Skeletal muscle tissue (tissue), 3 donors: ENCODE measurements at regions not wholly inside any gene's neighbourhood (a gene's known extent, or its start where the extent isn't known, plus 50 kb on each side); places are given as distances from the start of the nearest gene placed in this dataset.

ENCODE experiments used
- H3K27ac ChIP-seq: one replicate; pipeline ENCODE4 v1.7.0; 2013; ENCODE audit warnings: mild to moderate bottlenecking, low read depth, low read length, inconsistent platforms
- H3K27me3 ChIP-seq, 3 donors: one replicate each; pipeline ENCODE4 v1.7.0; 2013; ENCODE audit warnings: low read length in 3 of 3; ENCODE audit not compliant: control insufficient read depth in 3 of 3, insufficient read depth in 3 of 3
- H3K36me3 ChIP-seq, 3 donors: one replicate each; pipeline ENCODE4 v1.7.0; 2013; ENCODE audit warnings: low read length in 3 of 3; ENCODE audit not compliant: control insufficient read depth in 3 of 3, insufficient read depth in 3 of 3
- H3K4me1 ChIP-seq, 3 donors: one replicate each; pipeline ENCODE4 v1.7.0; 2013; ENCODE audit warnings: low read length in 3 of 3, mild to moderate bottlenecking in 3 of 3; ENCODE audit not compliant: control insufficient read depth in 3 of 3, insufficient read depth in 3 of 3
- H3K4me3 ChIP-seq, 3 donors: one replicate each; pipeline ENCODE4 v1.7.0; 2013; ENCODE audit warnings: low read length in 3 of 3
- H3K9ac ChIP-seq, 3 donors: one replicate each; pipeline ENCODE4 v1.7.0; 2013; ENCODE audit warnings: low read length in 3 of 3, mild to moderate bottlenecking in 3 of 3, moderate library complexity in 2 of 3, low read depth in 1 of 3
- H3K9me3 ChIP-seq, 3 donors: one replicate each; pipeline ENCODE4 v1.7.0; 2013; ENCODE audit warnings: low read length in 3 of 3; ENCODE audit not compliant: control insufficient read depth in 3 of 3
- donor health status: Osteomylitis.

DNA sequence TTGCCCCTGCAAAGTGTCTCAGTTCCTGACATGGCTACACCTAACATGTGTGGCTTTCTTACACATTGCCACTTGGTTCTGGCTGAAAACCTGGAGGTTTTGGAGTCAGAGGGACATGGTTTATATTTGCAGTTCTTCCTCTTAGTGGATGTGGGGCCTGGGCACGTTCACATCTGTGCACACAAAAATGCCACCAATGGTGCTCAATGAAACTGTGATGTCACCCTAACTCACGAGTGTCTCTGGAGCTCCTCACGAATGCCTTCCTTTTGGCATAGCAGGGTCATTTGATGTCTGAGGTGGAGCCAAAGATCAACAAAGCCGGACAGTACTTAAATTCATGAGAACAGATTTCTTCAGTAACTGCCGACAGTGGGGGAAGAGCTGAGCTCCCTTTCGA lies 231.7 kb upstream of the HS6ST1 start:
- no peak overlapping the region for H3K4me3 ChIP-seq
- H3K27ac ChIP-seq: no peak overlapping the region
- H3K4me1 ChIP-seq: no peaks in the 10 kb centered on the region
- no peak overlapping the region for H3K9ac ChIP-seq
- no peaks in the 10 kb centered on the region for H3K36me3 ChIP-seq
- peaks cover 0 to 3% (median 0%) of the 10 kb centered on the region in 3 donors for H3K27me3 ChIP-seq
- H3K9me3 ChIP-seq: peaks cover 0 to 3% (median 0%) of the 10 kb centered on the region in 3 donors

DNA sequence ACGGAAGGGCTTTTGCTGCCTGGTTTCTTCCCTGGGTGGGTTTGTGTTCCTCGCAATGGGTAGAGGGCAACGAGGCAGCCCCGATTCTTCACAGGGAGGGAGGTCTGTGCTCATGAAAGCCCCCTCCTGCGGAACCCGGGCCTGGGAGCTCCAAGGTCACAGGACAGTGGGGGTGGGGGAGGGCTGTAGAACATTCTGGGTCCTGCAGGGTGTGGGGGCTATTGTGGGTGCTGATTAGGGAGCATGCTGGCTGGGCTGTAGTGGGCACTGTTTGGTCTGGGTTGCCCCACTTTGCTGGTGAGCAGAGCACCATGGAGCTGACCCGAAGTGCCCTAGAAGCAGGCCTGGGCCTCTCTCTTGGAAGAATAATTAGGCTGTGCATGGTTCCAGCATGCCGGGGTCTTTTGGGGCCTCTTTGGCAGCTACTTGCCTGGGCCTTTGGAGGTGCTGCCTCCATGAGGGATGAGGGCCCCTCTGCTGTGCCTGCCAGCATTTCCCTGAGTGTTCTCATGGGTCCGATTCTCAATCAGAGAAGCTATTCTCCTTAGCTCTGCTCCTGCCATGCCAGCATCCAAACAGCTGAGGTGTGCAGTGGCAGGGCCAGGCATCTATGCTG lies 232.2 kb upstream of the HS6ST1 start:
- H3K9ac ChIP-seq: no peak overlapping the region
- peaks cover 0 to 3% (median 0%) of the 10 kb centered on the region in 3 donors for H3K27me3 ChIP-seq
- H3K9me3 ChIP-seq: peaks cover 0 to 3% (median 0%) of the 10 kb centered on the region in 3 donors
- no peak overlapping the region for H3K27ac ChIP-seq
- no peaks in the 10 kb centered on the region for H3K4me1 ChIP-seq
- no peak overlapping the region for H3K4me3 ChIP-seq
- no peaks in the 10 kb centered on the region for H3K36me3 ChIP-seq

DNA sequence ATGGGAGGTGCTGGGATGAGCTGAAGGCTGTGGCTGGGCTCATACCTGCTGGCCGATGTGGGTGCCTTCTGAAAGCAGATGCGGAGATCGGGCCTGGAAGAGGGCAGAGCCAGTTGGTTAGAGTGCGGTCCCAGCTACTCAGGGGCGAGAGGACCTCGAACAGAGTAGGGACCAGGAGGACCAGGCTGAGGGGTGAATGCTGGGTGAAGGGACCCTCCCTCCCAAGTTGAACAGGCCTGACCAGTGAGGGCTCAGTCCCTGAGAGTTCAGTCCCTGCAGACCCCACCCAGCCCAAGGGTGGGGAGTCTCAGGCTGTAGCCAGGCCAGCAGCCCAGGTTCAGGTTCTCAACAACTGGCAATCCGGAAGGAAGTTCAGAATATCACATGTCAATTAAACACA lies 232.8 kb upstream of the HS6ST1 start:
- Histone ChIP-seq H3K9me3 (peaks cover 0 to 3% (median 0%) of the 10 kb centered on the region in 3 donors), H3K36me3 (no peaks in the 10 kb centered on the region), H3K4me1 (no peaks in the 10 kb centered on the region), H3K27me3 (peaks cover 0 to 3% (median 0%) of the 10 kb centered on the region in 3 donors), H3K9ac (no peak overlapping the region), H3K4me3 (no peak overlapping the region), H3K27ac (no peak overlapping the region)

DNA sequence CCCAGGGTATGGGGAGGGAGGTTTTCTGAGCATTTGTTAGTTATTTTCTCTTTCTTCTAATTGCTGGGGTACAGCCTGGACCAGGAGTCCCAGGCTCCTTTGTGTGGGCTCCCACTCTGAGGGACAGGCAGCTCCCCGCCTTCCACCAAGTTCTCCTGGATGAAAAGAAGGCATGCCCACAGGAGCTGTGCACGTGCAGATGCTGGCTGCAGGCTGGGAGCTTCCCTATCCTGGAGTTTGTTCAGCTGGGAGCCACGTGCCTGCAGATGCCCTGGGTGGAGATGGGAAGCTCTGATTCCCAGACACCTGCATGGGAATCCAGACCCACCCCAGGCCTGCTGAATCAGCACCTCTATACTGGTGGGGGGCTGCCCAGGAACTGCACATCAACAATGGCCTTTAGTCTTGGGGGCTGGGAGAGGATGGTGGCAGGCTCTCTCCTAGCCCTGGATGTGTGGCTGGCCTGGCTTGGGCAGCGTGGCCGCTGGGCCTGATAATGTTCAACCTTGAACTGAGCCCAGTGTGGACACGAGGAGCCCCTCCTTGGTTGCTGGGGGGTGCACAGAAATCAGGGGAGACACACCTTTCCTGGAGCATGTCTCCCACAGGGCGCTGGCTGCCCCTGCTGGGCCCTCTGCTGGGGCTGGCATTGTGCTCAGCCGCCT lies 233.6 kb upstream of the HS6ST1 start:
- Histone ChIP-seq H3K4me3 (no peak overlapping the region), H3K9me3 (peaks cover 0 to 3% (median 0%) of the 10 kb centered on the region in 3 donors), H3K36me3 (no peaks in the 10 kb centered on the region), H3K27me3 (peaks cover 0 to 3% (median 0%) of the 10 kb centered on the region in 3 donors), H3K9ac (no peak overlapping the region), H3K4me1 (no peaks in the 10 kb centered on the region), H3K27ac (no peak overlapping the region)

DNA sequence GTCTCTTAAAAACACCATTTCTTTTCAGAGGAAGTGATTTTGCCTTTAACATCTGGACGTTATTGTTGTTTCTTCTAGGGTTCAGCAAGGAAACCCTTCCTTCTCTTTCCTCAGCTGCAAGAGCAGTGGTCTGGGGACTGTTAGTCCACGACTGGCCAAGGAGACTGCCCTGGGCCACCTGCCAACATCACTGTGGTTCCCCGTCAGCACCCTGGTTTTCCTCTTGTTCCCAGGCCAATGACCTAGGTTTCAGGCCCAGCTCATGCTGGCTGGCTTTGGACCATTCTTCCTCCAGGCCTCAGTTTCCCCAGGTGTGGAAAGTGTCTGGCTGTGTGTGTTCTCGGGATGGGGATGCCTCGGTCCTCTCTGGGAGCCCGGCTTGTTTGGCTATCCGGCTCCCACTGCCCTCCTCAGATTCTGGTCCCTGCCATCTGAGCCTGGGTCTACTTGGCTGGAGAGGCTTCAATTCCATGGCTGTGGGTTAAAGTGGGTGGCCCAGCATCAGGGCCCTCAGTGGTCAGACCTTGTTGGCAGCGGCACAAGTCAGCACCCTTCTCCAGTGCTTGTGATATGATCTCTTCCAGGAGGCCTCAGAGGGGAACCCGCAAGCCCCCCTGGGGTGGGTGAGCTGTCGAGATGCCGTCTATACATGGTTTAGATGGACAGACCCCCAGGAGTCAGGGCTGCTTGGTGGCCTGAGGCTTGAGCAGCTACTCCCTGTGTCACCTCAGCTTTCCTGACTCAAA lies 234.3 kb upstream of the HS6ST1 start:
- H3K36me3 ChIP-seq: no peaks in the 10 kb centered on the region
- H3K27me3 ChIP-seq: no peaks in the 10 kb centered on the region
- H3K9me3 ChIP-seq: peaks cover 0 to 3% (median 0%) of the 10 kb centered on the region in 3 donors
- no peaks in the 10 kb centered on the region for H3K4me1 ChIP-seq
- H3K4me3 ChIP-seq: no peak overlapping the region
- no peak overlapping the region for H3K27ac ChIP-seq
- H3K9ac ChIP-seq: no peak overlapping the region

DNA sequence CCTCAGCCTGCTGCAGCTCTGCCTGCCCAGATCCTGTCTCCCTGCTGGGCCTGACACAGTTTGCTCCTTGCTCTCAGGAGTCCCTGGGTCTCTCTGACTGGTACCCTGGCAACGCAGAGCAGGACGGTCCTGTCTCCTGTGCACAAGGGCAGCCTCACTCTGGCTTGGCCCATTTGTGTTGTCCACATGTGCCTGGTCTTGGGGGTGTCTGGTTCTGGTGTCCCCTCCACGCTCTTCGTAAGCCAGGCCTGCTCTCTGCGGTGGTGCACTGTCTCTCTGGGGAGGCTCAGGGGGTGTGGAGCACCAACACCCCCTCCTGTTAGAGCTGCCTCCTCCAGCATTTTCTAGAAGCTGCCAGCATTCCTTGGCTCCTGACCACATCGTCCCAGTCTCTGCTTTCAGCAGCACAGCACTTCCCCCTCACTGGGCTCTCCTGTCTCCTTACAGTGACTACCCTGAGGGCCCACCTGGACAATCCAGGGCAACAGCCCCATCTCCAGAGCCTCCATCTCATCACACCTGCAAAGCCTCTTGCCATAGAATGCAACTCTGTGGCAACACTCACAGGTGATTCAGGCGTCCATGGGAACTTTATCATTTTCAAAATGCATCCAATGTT lies 235.6 kb upstream of the HS6ST1 start:
- Histone ChIP-seq H3K4me1 (peaks cover 0 to 2% (median 0%) of the 10 kb centered on the region in 3 donors), H3K4me3 (no peak overlapping the region), H3K9me3 (peaks cover 0 to 3% (median 0%) of the 10 kb centered on the region in 3 donors), H3K36me3 (no peaks in the 10 kb centered on the region), H3K27me3 (no peaks in the 10 kb centered on the region), H3K9ac (no peak overlapping the region), H3K27ac (no peak overlapping the region)

DNA sequence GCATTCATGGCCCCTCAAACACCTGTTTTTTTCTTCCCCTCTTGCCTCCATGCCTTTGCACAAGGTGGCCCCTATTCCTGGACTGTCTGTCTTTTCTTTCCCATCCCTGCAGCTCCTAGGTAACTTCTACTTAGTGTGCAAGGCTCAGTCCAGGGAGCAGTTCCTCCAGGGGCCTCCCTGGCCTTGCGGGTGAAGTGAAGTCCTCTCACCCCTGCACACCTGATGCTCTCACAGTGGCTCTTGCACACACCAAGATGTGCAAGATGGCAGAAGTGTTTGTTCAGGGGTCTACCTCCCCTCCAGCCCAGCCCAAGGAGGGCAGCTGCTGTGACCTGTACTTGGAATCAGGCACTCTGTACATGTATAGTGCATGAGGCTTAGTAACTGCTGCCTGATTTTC lies 236.8 kb upstream of the HS6ST1 start:
- no peak overlapping the region for H3K4me3 ChIP-seq
- peaks cover 0 to 3% (median 0%) of the 10 kb centered on the region in 3 donors for H3K9me3 ChIP-seq
- no peaks in the 10 kb centered on the region for H3K36me3 ChIP-seq
- H3K27me3 ChIP-seq: no peaks in the 10 kb centered on the region
- H3K27ac ChIP-seq: no peak overlapping the region
- no peak overlapping the region for H3K9ac ChIP-seq
- H3K4me1 ChIP-seq: peaks cover 0 to 2% (median 0%) of the 10 kb centered on the region in 3 donors

DNA sequence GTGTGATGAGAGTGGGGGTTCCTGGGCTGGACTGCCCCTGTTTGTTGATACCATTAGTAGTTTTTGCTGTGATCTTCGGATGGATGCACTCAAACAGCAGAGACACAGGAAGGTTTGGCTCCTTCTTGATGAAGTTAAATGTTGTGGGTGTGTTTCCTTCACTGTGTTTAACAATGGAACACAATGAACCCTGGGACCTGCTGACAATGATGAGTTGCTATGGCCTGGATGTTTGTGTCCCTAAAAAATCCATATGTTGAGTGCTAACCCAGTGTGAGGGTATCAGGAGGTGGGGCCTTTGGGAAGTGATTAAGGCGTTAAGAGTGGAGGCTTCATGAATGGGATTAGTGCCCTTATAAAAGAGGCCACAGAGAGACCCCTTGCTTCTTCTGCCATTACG lies 237.4 kb upstream of the HS6ST1 start:
- Histone ChIP-seq H3K27me3 (no peaks in the 10 kb centered on the region), H3K4me1 (peaks cover 0 to 2% (median 0%) of the 10 kb centered on the region in 3 donors), H3K36me3 (no peaks in the 10 kb centered on the region), H3K27ac (no peak overlapping the region), H3K9me3 (peaks cover 0 to 3% (median 0%) of the 10 kb centered on the region in 3 donors), H3K4me3 (no peak overlapping the region), H3K9ac (no peak overlapping the region)

DNA sequence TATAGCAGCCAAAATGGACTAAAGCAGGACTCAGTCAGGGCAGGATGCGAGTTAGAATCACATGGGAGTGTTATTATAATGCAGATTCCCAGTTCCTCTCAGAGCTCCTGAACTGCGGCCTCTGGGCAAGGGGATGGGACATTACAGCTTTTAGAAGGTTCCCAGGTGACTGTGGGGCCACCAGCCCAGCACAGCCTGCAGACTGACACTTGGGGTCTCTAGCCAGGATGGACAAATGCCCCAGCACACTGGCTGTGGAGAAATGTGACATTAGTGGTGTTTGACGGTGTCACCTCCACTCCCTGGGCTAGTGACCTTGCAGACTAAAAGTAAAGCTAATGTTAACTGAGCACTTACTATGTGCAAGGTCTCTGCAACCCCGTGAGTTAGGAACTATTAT lies 238.0 kb upstream of the HS6ST1 start:
- no peaks in the 10 kb centered on the region for H3K27me3 ChIP-seq

More for the DNA sequence above, 238.0 kb upstream of the HS6ST1 start:
- Histone ChIP-seq H3K36me3 (no peaks in the 10 kb centered on the region), H3K4me1 (peaks cover 0 to 2% (median 0%) of the 10 kb centered on the region in 3 donors), H3K4me3 (no peak overlapping the region), H3K27ac (no peak overlapping the region), H3K9me3 (peaks cover 0 to 3% (median 0%) of the 10 kb centered on the region in 3 donors), H3K9ac (no peak overlapping the region)
